WI38 (cell line): ENCODE measurements at regions not wholly inside any gene's neighbourhood (a gene's known extent, or its start where the extent isn't known, plus 50 kb on each side); places are given as distances from the start of the nearest gene placed in this dataset.

ENCODE experiments used
- H3K4me3 ChIP-seq: 2 replicates; pipeline ENCODE4 v1.5.1; 2011; ENCODE audit warnings: low read depth, mild to moderate bottlenecking, control low read depth, low read length
- CTCF ChIP-seq: IDR thresholded peaks from 2 replicates; pipeline ENCODE4 v1.5.1; 2012; ENCODE audit warnings: low read depth, mild to moderate bottlenecking, control low read depth, low read length

GRCh38 chr14:98858561-98858960 is 413.4 kb downstream of the BCL11B start:
- TF ChIP-seq CTCF, result no peak
- no peak overlapping the region for H3K4me3 ChIP-seq

- H3K4me3 ChIP-seq, result no peak overlapping the region
- no peak for TF ChIP-seq CTCF
Measured at GRCh38 chr14:98859301-98859700, 412.7 kb downstream of the BCL11B start.

GRCh38 chr14:98864211-98864610 is 407.8 kb downstream of the BCL11B start:
- TF ChIP-seq CTCF, result no peak
- H3K4me3 ChIP-seq, result no peak overlapping the region

- H3K4me3 ChIP-seq, result no peak overlapping the region
- no peak for TF ChIP-seq CTCF
Measured at GRCh38 chr14:98867146-98867545, 404.9 kb downstream of the BCL11B start.

- no peak for TF ChIP-seq CTCF
Measured at GRCh38 chr14:98867726-98868125, 404.3 kb downstream of the BCL11B start.

GRCh38 chr14:98868866-98869265 is 403.1 kb downstream of the BCL11B start:
- H3K4me3 ChIP-seq, result no peak overlapping the region
- TF ChIP-seq CTCF, result no peak

More at GRCh38 chr14:98867726-98868125, 404.3 kb downstream of the BCL11B start:
- no peak overlapping the region for H3K4me3 ChIP-seq

- no peak overlapping the region for H3K4me3 ChIP-seq
- no peak for TF ChIP-seq CTCF
Measured at GRCh38 chr14:98871796-98872195, 400.2 kb downstream of the BCL11B start.
